GM23248 (cell line): ENCODE measurements at regions not wholly inside any gene's neighbourhood (a gene's known extent, or its start where the extent isn't known, plus 50 kb on each side); places are given as distances from the start of the nearest gene placed in this dataset.

ENCODE experiments used
- DNase-seq: peaks from one replicate; pipeline ENCODE4 v3.0.0-alpha.2; 2015
- H2AFZ ChIP-seq: fragments of 200-600 bp; sonication (generic); 2 replicates; pipeline ENCODE4 v1.6.1; 2016; ENCODE audit warnings: antibody characterized with exemption
- H3F3A ChIP-seq: fragments of 200-600 bp; sonication (generic); 2 replicates; pipeline ENCODE4 v1.6.1; 2016; ENCODE audit warnings: mild to moderate bottlenecking, antibody characterized with exemption, mixed run types; ENCODE audit not compliant: insufficient read depth
- H3K27ac ChIP-seq: fragments of 200-600 bp; sonication (generic); 2 replicates; pipeline ENCODE4 v1.5.1; 2016; ENCODE audit warnings: mild to moderate bottlenecking
- H3K27me3 ChIP-seq: fragments of 200-600 bp; sonication (generic); replicated peaks from 2 replicates; pipeline ENCODE4 v1.6.1; 2016; ENCODE audit warnings: mild to moderate bottlenecking; ENCODE audit not compliant: insufficient read depth
- H3K36me3 ChIP-seq: fragments of 200-600 bp; sonication (generic); 2 replicates; pipeline ENCODE4 v1.6.1; 2016; ENCODE audit warnings: low read depth, mild to moderate bottlenecking
- H3K4me1 ChIP-seq: fragments of 200-600 bp; sonication (generic); 2 replicates; pipeline ENCODE4 v1.6.1; 2016; ENCODE audit warnings: mild to moderate bottlenecking; ENCODE audit not compliant: insufficient read depth
- H3K4me2 ChIP-seq: fragments of 200-600 bp; sonication (generic); one replicate; pipeline ENCODE4 v1.6.1; 2016; ENCODE audit warnings: mild to moderate bottlenecking; ENCODE audit not compliant: unreplicated experiment
- H3K4me3 ChIP-seq: fragments of 200-600 bp; sonication (generic); 2 replicates; pipeline ENCODE4 v1.5.1; 2016; ENCODE audit warnings: mild to moderate bottlenecking
- H3K79me2 ChIP-seq: fragments of 200-600 bp; sonication (generic); 2 replicates; pipeline ENCODE4 v1.6.1; 2016; ENCODE audit warnings: mild to moderate bottlenecking; ENCODE audit not compliant: insufficient read depth
- H3K9ac ChIP-seq: fragments of 200-600 bp; sonication (generic); 2 replicates; pipeline ENCODE4 v1.6.1; 2016; ENCODE audit warnings: mild to moderate bottlenecking
- H3K9me2 ChIP-seq: fragments of 200-600 bp; sonication (generic); 2 replicates; pipeline ENCODE4 v1.6.1; 2016; ENCODE audit warnings: mixed run types, mild to moderate bottlenecking, moderate library complexity; ENCODE audit not compliant: insufficient read depth
- H3K9me3 ChIP-seq: fragments of 200-600 bp; sonication (generic); one replicate; pipeline ENCODE4 v1.6.1; 2017; ENCODE audit warnings: low read depth
- H4K20me1 ChIP-seq: fragments of 200-600 bp; sonication (generic); 2 replicates; pipeline ENCODE4 v1.6.0; 2016; ENCODE audit not compliant: insufficient read depth
- EZH2 ChIP-seq: fragments of 200-600 bp; sonication (generic); IDR thresholded peaks from 2 replicates; pipeline ENCODE4 v1.6.1; 2018; ENCODE audit warnings: antibody characterized with exemption, mild to moderate bottlenecking; ENCODE audit not compliant: insufficient read depth, poor library complexity, severe bottlenecking
- EZH2phosphoT487 ChIP-seq: fragments of 200-600 bp; sonication (generic); IDR thresholded peaks from 2 replicates; pipeline ENCODE4 v1.6.1; 2018; ENCODE audit warnings: antibody characterized with exemption, moderate library complexity, mild to moderate bottlenecking, low read depth; ENCODE audit not compliant: insufficient read depth
- WGBS, 2 experiments: methylation state at CpG; one replicate each; pipeline ENCODE4 v1.1.6; 2015 to 2017; ENCODE audit warnings: low lambda C conversion rate in 2 of 2, low coverage in 1 of 2; ENCODE audit errors: missing lambda C conversion rate in 2 of 2; 5-methylcytosine and 5-hydroxymethylcytosine counted together
- in situ Hi-C: fragments of 300-500 bp; cut with MboI; formaldehyde crosslinking; loops from 2 replicates; pipeline ENCODE4 v1.15.0; 2020

DNA sequence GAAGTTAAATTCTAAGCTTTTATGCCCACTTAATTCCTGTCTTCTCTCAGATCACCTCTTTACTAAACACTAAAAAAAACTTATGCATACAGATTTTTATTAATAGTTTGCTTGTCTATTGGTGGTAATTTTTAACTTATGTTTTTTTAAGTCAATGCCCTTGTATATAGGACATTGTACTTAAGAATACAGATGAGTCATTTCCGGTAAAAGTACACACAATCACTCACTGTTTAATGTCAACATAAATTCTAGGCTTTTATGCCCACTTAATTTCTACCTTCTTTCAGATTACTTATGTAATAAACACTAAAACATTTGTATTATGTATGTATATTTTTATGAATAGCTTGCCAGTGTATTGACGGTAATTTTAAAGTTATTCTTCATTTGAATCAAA lies 872.8 kb upstream of the CDH9 start:
- TF ChIP-seq EZH2 = no peak

DNA sequence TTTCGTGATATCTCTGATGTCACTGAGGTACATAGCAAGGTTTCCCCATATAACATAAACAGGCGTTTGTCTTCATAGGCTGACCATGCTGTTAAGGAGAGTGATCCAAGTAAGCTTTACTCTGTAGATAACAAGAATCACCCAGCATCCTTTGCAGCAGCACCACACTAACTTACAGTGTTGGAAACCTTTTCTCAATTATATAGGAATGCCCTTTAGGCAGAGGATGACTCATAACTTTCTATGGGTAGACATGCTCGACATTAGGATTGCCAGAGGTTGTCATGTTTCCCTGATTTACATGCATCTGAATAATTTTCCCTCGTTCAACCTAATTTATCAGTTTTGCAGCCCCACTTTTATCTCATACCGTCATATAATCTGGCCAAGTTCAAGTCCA lies 870.0 kb upstream of the CDH9 start:
- TF ChIP-seq EZH2 (no peak), EZH2phosphoT487 (no peak)
- no peaks in the 10 kb centered on the region for H3K36me3 ChIP-seq
- no peak overlapping the region for H3K9ac ChIP-seq
- H3K9me2 ChIP-seq = no peaks in the 10 kb centered on the region
- no peaks in the 10 kb centered on the region for H3K9me3 ChIP-seq
- H4K20me1 ChIP-seq = no peaks in the 10 kb centered on the region
- H3K79me2 ChIP-seq = no peaks in the 10 kb centered on the region
- H3K4me2 ChIP-seq = no peak overlapping the region
- no peak overlapping the region for H3K27ac ChIP-seq
- no peaks in the 10 kb centered on the region for H3K27me3 ChIP-seq
- no peak for DNase-seq
- no peaks in the 10 kb centered on the region for H3K4me1 ChIP-seq
- WGBS, 2 experiments = 14 to 17% methylated on average over 5 of the region's 5 CpGs
- H3K4me3 ChIP-seq = no peak overlapping the region
- H2AFZ ChIP-seq = no peak overlapping the region
- in situ Hi-C loops = no loop called here
- H3F3A ChIP-seq = no peaks in the 10 kb centered on the region

More for the DNA sequence above, 872.8 kb upstream of the CDH9 start:
- 27 to 33% methylated on average over 2 of the region's 2 CpGs for WGBS, 2 experiments
- Histone ChIP-seq H3K4me2 (no peak overlapping the region), H3K9me3 (no peaks in the 10 kb centered on the region), H3F3A (no peaks in the 10 kb centered on the region), H3K9me2 (no peaks in the 10 kb centered on the region), H3K79me2 (no peaks in the 10 kb centered on the region), H3K36me3 (no peaks in the 10 kb centered on the region), H3K27me3 (no peaks in the 10 kb centered on the region), H3K9ac (no peak overlapping the region), H3K27ac (no peak overlapping the region), H2AFZ (no peak overlapping the region), H3K4me1 (no peaks in the 10 kb centered on the region), H3K4me3 (no peak overlapping the region), H4K20me1 (no peaks in the 10 kb centered on the region)
- no peak for DNase-seq
- in situ Hi-C loops = no loop called here

DNA sequence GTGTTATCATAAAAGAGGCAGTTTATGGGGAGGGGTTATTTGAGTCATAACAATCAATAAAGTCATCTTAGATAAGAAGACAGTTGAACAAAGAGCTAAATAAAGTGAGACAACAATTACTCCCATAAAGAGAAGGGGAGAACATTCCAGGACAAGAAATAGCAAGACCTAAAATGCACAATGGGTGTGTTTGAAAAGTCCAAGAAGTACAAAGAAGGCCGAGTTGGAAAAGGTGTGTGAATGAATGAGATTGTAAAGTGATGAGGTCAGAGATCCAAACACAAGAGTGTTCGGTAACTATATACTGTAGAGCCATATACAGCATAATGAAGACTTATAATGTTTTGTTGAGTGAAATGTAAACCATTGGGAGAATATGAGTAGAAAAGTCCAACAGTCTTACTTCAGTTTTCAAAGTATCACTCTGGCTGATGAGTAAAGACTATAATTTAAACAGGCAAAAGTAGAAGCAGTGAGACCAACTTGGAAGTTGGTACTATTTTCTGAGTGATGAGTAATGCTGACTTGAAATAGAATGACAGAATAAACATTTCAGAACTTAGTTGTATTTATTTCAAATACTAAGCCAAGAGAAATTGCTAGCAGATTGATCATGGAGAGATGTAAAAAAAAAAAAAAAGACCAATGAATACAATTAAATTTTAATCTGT lies 868.7 kb upstream of the CDH9 start:
- Histone ChIP-seq H3K4me1 (no peaks in the 10 kb centered on the region), H3K4me3 (no peak overlapping the region), H3K9ac (no peak overlapping the region), H3K36me3 (no peaks in the 10 kb centered on the region), H3F3A (no peaks in the 10 kb centered on the region), H3K4me2 (no peak overlapping the region), H3K27me3 (no peaks in the 10 kb centered on the region), H3K9me3 (no peaks in the 10 kb centered on the region), H3K9me2 (no peaks in the 10 kb centered on the region), H3K27ac (no peak overlapping the region), H3K79me2 (no peaks in the 10 kb centered on the region), H4K20me1 (no peaks in the 10 kb centered on the region), H2AFZ (no peak overlapping the region)
- no peak for TF ChIP-seq EZH2phosphoT487
- no peak for TF ChIP-seq EZH2
- in situ Hi-C loops = no loop called here
- WGBS, 2 experiments = 24 to 33% methylated on average over 2 of the region's 2 CpGs
- DNase-seq = no peak

DNA sequence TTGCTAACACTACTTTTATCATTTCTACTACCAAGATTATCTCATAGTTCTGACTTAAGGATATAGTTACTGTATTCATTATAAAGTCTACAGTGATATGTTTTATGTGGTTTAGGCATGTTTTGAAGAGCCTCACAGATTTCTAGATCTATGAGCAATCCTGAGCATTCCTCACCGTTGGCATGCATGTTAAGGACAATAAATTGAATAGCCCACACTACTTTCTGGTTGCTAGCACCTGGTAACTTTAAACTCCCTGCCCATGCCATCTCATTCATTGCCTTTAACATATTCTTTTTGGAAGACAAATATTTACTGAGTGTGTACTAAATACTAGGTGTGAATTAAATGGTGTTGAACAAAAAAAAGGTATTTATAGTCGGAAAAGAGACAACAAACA lies 868.1 kb upstream of the CDH9 start:
- no peak overlapping the region for H3K4me2 ChIP-seq
- H3K9me3 ChIP-seq = no peaks in the 10 kb centered on the region
- H3F3A ChIP-seq = no peaks in the 10 kb centered on the region
- H4K20me1 ChIP-seq = no peaks in the 10 kb centered on the region
- no peaks in the 10 kb centered on the region for H3K27me3 ChIP-seq
- no peaks in the 10 kb centered on the region for H3K36me3 ChIP-seq
- no peak overlapping the region for H2AFZ ChIP-seq
- no peak overlapping the region for H3K4me3 ChIP-seq
- WGBS, 2 experiments = 7 to 13% methylated on average over 2 of the region's 2 CpGs
- TF ChIP-seq EZH2phosphoT487 = no peak
- TF ChIP-seq EZH2 = no peak
- no peak for DNase-seq
- H3K79me2 ChIP-seq = no peaks in the 10 kb centered on the region
- in situ Hi-C loops = no loop called here
- H3K27ac ChIP-seq = no peak overlapping the region
- no peaks in the 10 kb centered on the region for H3K4me1 ChIP-seq
- no peaks in the 10 kb centered on the region for H3K9me2 ChIP-seq
- no peak overlapping the region for H3K9ac ChIP-seq

DNA sequence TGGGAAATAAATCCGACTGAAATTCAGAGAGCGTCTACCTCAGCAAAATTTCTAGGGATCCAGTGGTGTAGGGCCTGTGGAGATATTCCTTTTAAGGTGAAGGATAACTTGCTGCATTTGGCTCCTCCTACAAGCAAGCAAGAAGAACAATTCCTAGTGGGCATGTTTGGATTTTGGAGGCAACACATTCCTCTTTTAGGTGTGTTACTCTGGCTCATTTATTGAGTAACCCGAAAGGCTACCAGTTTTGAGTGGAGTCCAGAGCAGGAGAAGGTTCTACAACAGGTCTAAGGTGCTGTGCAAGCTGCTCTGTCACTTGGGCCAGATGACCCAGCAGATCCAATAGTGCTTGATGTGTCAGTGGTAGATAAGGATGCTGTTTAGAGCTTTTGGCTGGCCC lies 862.4 kb upstream of the CDH9 start:
- H3F3A ChIP-seq = no peaks in the 10 kb centered on the region
- 14 to 16% methylated on average over 3 of the region's 3 CpGs for WGBS, 2 experiments
- in situ Hi-C loops = no loop called here
- no peak overlapping the region for H2AFZ ChIP-seq
- H3K27ac ChIP-seq = no peak overlapping the region
- H3K27me3 ChIP-seq = no peaks in the 10 kb centered on the region
- no peaks in the 10 kb centered on the region for H3K79me2 ChIP-seq
- no peak overlapping the region for H3K4me3 ChIP-seq
- H3K36me3 ChIP-seq = no peaks in the 10 kb centered on the region
- H4K20me1 ChIP-seq = no peaks in the 10 kb centered on the region
- no peaks in the 10 kb centered on the region for H3K9me3 ChIP-seq
- no peak for DNase-seq
- H3K4me2 ChIP-seq = no peak overlapping the region
- no peaks in the 10 kb centered on the region for H3K9me2 ChIP-seq
- H3K4me1 ChIP-seq = no peaks in the 10 kb centered on the region
- H3K9ac ChIP-seq = no peak overlapping the region
- TF ChIP-seq EZH2phosphoT487 (no peak), EZH2 (no peak)
